ENCODE measurements at regions not wholly inside any gene's neighbourhood (a gene's known extent, or its start where the extent isn't known, plus 50 kb on each side); places are given as distances from the start of the nearest gene placed in this dataset.

GRCh38 chr20:42020316-42020715 is 402.1 kb upstream of the CHD6 start:
- TF ChIP-seq ZNF274 (IDR thresholded peaks at IDR 0.05; ENCODE audit: low read depth, low read length), result no peak
- no peak overlapping the region for H3K4me3 ChIP-seq (ENCODE audit: low read length)

GRCh38 chr20:42018979-42019378 is 400.8 kb upstream of the CHD6 start:
- no peak overlapping the region for H3K4me3 ChIP-seq (ENCODE audit: low read length)
- TF ChIP-seq ZNF274 (IDR thresholded peaks at IDR 0.05; ENCODE audit: low read depth, low read length), result no peak

GRCh38 chr20:42010090-42010489 is 391.9 kb upstream of the CHD6 start:
- no peak overlapping the region for H3K4me3 ChIP-seq (ENCODE audit: low read length)
- no peak for TF ChIP-seq ZNF274 (IDR thresholded peaks at IDR 0.05; ENCODE audit: low read depth, low read length)

- TF ChIP-seq ZNF274 (IDR thresholded peaks at IDR 0.05; ENCODE audit: low read depth, low read length), result no peak
- no peak overlapping the region for H3K4me3 ChIP-seq (ENCODE audit: low read length)
These were observed 389.1 kb upstream of the CHD6 start for GRCh38 chr20:42007251-42007650.

- TF ChIP-seq ZNF274 (IDR thresholded peaks at IDR 0.05; ENCODE audit: low read depth, low read length), result no peak
- H3K4me3 ChIP-seq (ENCODE audit: low read length), result no peak overlapping the region
These were observed 387.0 kb upstream of the CHD6 start for GRCh38 chr20:42005211-42005610.

- H3K4me3 ChIP-seq (ENCODE audit: low read length), result no peak overlapping the region
- no peak for TF ChIP-seq ZNF274 (IDR thresholded peaks at IDR 0.05; ENCODE audit: low read depth, low read length)
These were observed 385.2 kb upstream of the CHD6 start for GRCh38 chr20:42003380-42003779.

GRCh38 chr20:41998539-41999341 is 380.6 kb upstream of the CHD6 start:
- H3K4me3 ChIP-seq (ENCODE audit: low read length), result no peak overlapping the region
- TF ChIP-seq ZNF274 (IDR thresholded peaks at IDR 0.05; ENCODE audit: low read depth, low read length), result no peak

- no peak overlapping the region for H3K4me3 ChIP-seq (ENCODE audit: low read length)
- TF ChIP-seq ZNF274 (IDR thresholded peaks at IDR 0.05; ENCODE audit: low read depth, low read length), result no peak
These were observed 378.8 kb upstream of the CHD6 start for GRCh38 chr20:41996951-41997350.

- H3K4me3 ChIP-seq (ENCODE audit: low read length), result no peak overlapping the region
- TF ChIP-seq ZNF274 (IDR thresholded peaks at IDR 0.05; ENCODE audit: low read depth, low read length), result no peak
These were observed 374.3 kb upstream of the CHD6 start for GRCh38 chr20:41992481-41992880.

- no peak overlapping the region for H3K4me3 ChIP-seq (ENCODE audit: low read length)
- TF ChIP-seq ZNF274 (IDR thresholded peaks at IDR 0.05; ENCODE audit: low read depth, low read length), result no peak
These were observed 373.2 kb upstream of the CHD6 start for GRCh38 chr20:41991412-41991811.

- no peak overlapping the region for H3K4me3 ChIP-seq (ENCODE audit: low read length)
- TF ChIP-seq ZNF274 (IDR thresholded peaks at IDR 0.05; ENCODE audit: low read depth, low read length), result no peak
These were observed 371.9 kb upstream of the CHD6 start for GRCh38 chr20:41989935-41990635.

- no peak for TF ChIP-seq ZNF274 (IDR thresholded peaks at IDR 0.05; ENCODE audit: low read depth, low read length)
- H3K4me3 ChIP-seq (ENCODE audit: low read length), result no peak overlapping the region
These were observed 371.0 kb upstream of the CHD6 start for GRCh38 chr20:41989039-41989679.

GRCh38 chr20:41984031-41984430 is 365.9 kb upstream of the CHD6 start:
- no peak for TF ChIP-seq ZNF274 (IDR thresholded peaks at IDR 0.05; ENCODE audit: low read depth, low read length)

GRCh38 chr20:41983159-41983558 is 365.0 kb upstream of the CHD6 start:
- no peak overlapping the region for H3K4me3 ChIP-seq (ENCODE audit: low read length)
- no peak for TF ChIP-seq ZNF274 (IDR thresholded peaks at IDR 0.05; ENCODE audit: low read depth, low read length)

More at GRCh38 chr20:41984031-41984430, 365.9 kb upstream of the CHD6 start:
- no peak overlapping the region for H3K4me3 ChIP-seq (ENCODE audit: low read length)

- no peak overlapping the region for H3K4me3 ChIP-seq (ENCODE audit: low read length)
- TF ChIP-seq ZNF274 (IDR thresholded peaks at IDR 0.05; ENCODE audit: low read depth, low read length), result no peak
These were observed 363.6 kb upstream of the CHD6 start for GRCh38 chr20:41981746-41982145.

All from GM08714 (cell line).